ENCODE measurements at regions not wholly inside any gene's neighbourhood (a gene's known extent, or its start where the extent isn't known, plus 50 kb on each side); places are given as distances from the start of the nearest gene placed in this dataset.

GRCh38 chr4:115334736-115335411 is 221.5 kb upstream of the NDST4 start:
- Histone ChIP-seq H3K9me3 (ENCODE audit: low read depth, low read length) (no peaks in the 10 kb centered on the region), H3K79me2 (ENCODE audit: insufficient read depth, low read length) (no peaks in the 10 kb centered on the region), H3K27ac (ENCODE audit: low read depth, low read length) (no peak overlapping the region), H3K4me3 (ENCODE audit: insufficient read depth, low read length) (no peak overlapping the region), H4K20me1 (ENCODE audit: insufficient read depth, low read length) (no peaks in the 10 kb centered on the region), H3K36me3 (ENCODE audit: insufficient read depth, low read length) (no peaks in the 10 kb centered on the region), H3K4me1 (ENCODE audit: insufficient read depth, low read length) (no peaks in the 10 kb centered on the region), H2AFZ (ENCODE audit: low read length) (no peak overlapping the region), H3K4me2 (ENCODE audit: insufficient read depth, low read length) (no peak overlapping the region), H3K27me3 (ENCODE audit: insufficient read depth, low read length) (no peaks in the 10 kb centered on the region)
- DNase-seq (ENCODE audit: insufficient read length, low spot score, missing footprints): no peak
- no peak for TF ChIP-seq CTCF (IDR thresholded peaks at IDR 0.05; ENCODE audit: extremely low read depth, low read depth, low read length)

GRCh38 chr4:115332078-115332477 is 218.7 kb upstream of the NDST4 start:
- H3K4me3 ChIP-seq (ENCODE audit: insufficient read depth, low read length): no peak overlapping the region
- H3K4me2 ChIP-seq (ENCODE audit: insufficient read depth, low read length): no peak overlapping the region

GRCh38 chr4:115331241-115331640 is 217.8 kb upstream of the NDST4 start:
- Histone ChIP-seq H3K4me3 (ENCODE audit: insufficient read depth, low read length) (no peak overlapping the region), H4K20me1 (ENCODE audit: insufficient read depth, low read length) (no peaks in the 10 kb centered on the region), H3K4me1 (ENCODE audit: insufficient read depth, low read length) (no peaks in the 10 kb centered on the region), H3K4me2 (ENCODE audit: insufficient read depth, low read length) (no peak overlapping the region), H3K27ac (ENCODE audit: low read depth, low read length) (no peak overlapping the region), H3K27me3 (ENCODE audit: insufficient read depth, low read length) (no peaks in the 10 kb centered on the region), H2AFZ (ENCODE audit: low read length) (no peak overlapping the region), H3K9me3 (ENCODE audit: low read depth, low read length) (no peaks in the 10 kb centered on the region), H3K79me2 (ENCODE audit: insufficient read depth, low read length) (no peaks in the 10 kb centered on the region), H3K36me3 (ENCODE audit: insufficient read depth, low read length) (no peaks in the 10 kb centered on the region)
- DNase-seq (ENCODE audit: insufficient read length, low spot score, missing footprints): no peak
- TF ChIP-seq CTCF (IDR thresholded peaks at IDR 0.05; ENCODE audit: extremely low read depth, low read depth, low read length): no peak

More at GRCh38 chr4:115332078-115332477, 218.7 kb upstream of the NDST4 start:
- no peaks in the 10 kb centered on the region for H3K4me1 ChIP-seq (ENCODE audit: insufficient read depth, low read length)
- no peak for DNase-seq (ENCODE audit: insufficient read length, low spot score, missing footprints)
- H3K9me3 ChIP-seq (ENCODE audit: low read depth, low read length): no peaks in the 10 kb centered on the region
- TF ChIP-seq CTCF (IDR thresholded peaks at IDR 0.05; ENCODE audit: extremely low read depth, low read depth, low read length): no peak
- H4K20me1 ChIP-seq (ENCODE audit: insufficient read depth, low read length): no peaks in the 10 kb centered on the region
- H2AFZ ChIP-seq (ENCODE audit: low read length): no peak overlapping the region
- no peaks in the 10 kb centered on the region for H3K27me3 ChIP-seq (ENCODE audit: insufficient read depth, low read length)
- no peak overlapping the region for H3K27ac ChIP-seq (ENCODE audit: low read depth, low read length)
- no peaks in the 10 kb centered on the region for H3K36me3 ChIP-seq (ENCODE audit: insufficient read depth, low read length)
- no peaks in the 10 kb centered on the region for H3K79me2 ChIP-seq (ENCODE audit: insufficient read depth, low read length)

GRCh38 chr4:115325836-115326235 is 212.4 kb upstream of the NDST4 start:
- H3K27ac ChIP-seq (ENCODE audit: low read depth, low read length): no peak overlapping the region
- no peak for DNase-seq (ENCODE audit: insufficient read length, low spot score, missing footprints)
- no peaks in the 10 kb centered on the region for H3K36me3 ChIP-seq (ENCODE audit: insufficient read depth, low read length)

More at GRCh38 chr4:115325836-115326235, 212.4 kb upstream of the NDST4 start:
- Histone ChIP-seq H3K27me3 (ENCODE audit: insufficient read depth, low read length) (no peaks in the 10 kb centered on the region), H3K4me3 (ENCODE audit: insufficient read depth, low read length) (no peak overlapping the region), H3K79me2 (ENCODE audit: insufficient read depth, low read length) (no peaks in the 10 kb centered on the region), H4K20me1 (ENCODE audit: insufficient read depth, low read length) (no peaks in the 10 kb centered on the region), H2AFZ (ENCODE audit: low read length) (no peak overlapping the region), H3K4me1 (ENCODE audit: insufficient read depth, low read length) (no peaks in the 10 kb centered on the region), H3K4me2 (ENCODE audit: insufficient read depth, low read length) (no peak overlapping the region), H3K9me3 (ENCODE audit: low read depth, low read length) (no peaks in the 10 kb centered on the region)
- TF ChIP-seq CTCF (IDR thresholded peaks at IDR 0.05; ENCODE audit: extremely low read depth, low read depth, low read length): no peak

Data from osteoblast (primary cell).